Brain microvascular endothelial cell (primary cell): ENCODE measurements at regions not wholly inside any gene's neighbourhood (a gene's known extent, or its start where the extent isn't known, plus 50 kb on each side); places are given as distances from the start of the nearest gene placed in this dataset.

ENCODE experiments used
- DNase-seq: peaks from one replicate; pipeline ENCODE4 v3.0.0-alpha.2; 2020
- H3K27ac ChIP-seq: fragments of 250-450 bp; sonication (Bioruptor Pico); 2 replicates; pipeline ENCODE4 v1.5.1; 2020; ENCODE audit warnings: mild to moderate bottlenecking, moderate library complexity
- H3K27me3 ChIP-seq: fragments of 250-450 bp; sonication (Bioruptor Pico); replicated peaks from 2 replicates; pipeline ENCODE4 v1.5.1; 2020; ENCODE audit warnings: mild to moderate bottlenecking
- H3K36me3 ChIP-seq: fragments of 250-450 bp; sonication (Bioruptor Pico); replicated peaks from 2 replicates; pipeline ENCODE4 v1.5.1; 2020; ENCODE audit warnings: mild to moderate bottlenecking
- H3K4me3 ChIP-seq: 2 replicates; pipeline ENCODE4 v1.5.1; 2011; ENCODE audit warnings: low read depth, mild to moderate bottlenecking, control low read depth, low read length, moderate library complexity
- CTCF ChIP-seq: IDR thresholded peaks from 2 replicates; pipeline ENCODE4 v1.5.1; 2011; ENCODE audit warnings: low read depth, mild to moderate bottlenecking, moderate library complexity, low read length, control low read depth, inconsistent platforms; ENCODE audit errors: missing control alignments
- in situ Hi-C: cut with HindIII; loops from 2 replicates; pipeline ENCODE4 v1.10.0; 2017; ENCODE audit warnings: low sequenced_read_pairs, low pct_ligation_motif_present

- H3K27ac ChIP-seq, result no peak overlapping the region
- peak; percentile 39 for DNase-seq
Observed at GRCh38 chr12:100741084-100741711, 53.4 kb upstream of the ANO4 start.

GRCh38 chr12:100743060-100743459 lies 51.5 kb upstream of the ANO4 start:
- Histone ChIP-seq H3K27me3 (no peaks in the 10 kb centered on the region), H3K27ac (no peak overlapping the region), H3K36me3 (no peaks in the 10 kb centered on the region), H3K4me3 (no peak overlapping the region)
- DNase-seq, result no peak
- in situ Hi-C loops, result no loop called here
- TF ChIP-seq CTCF, result no peak

More at GRCh38 chr12:100741084-100741711, 53.4 kb upstream of the ANO4 start:
- in situ Hi-C loops, result no loop called here
- TF ChIP-seq CTCF, result peak; percentile 65
- Histone ChIP-seq H3K36me3 (no peaks in the 10 kb centered on the region), H3K27me3 (no peaks in the 10 kb centered on the region), H3K4me3 (no peak overlapping the region)
